ENCODE measurements at regions not wholly inside any gene's neighbourhood (a gene's known extent, or its start where the extent isn't known, plus 50 kb on each side); places are given as distances from the start of the nearest gene placed in this dataset.
A peak's percentile ranks its signal among the peaks of the same experiment; 100 is the strongest.

- no peak for DNase-seq
Observed at GRCh38 chr3:72142028-72142427, 357.1 kb upstream of the PROK2 start.

GRCh38 chr3:72141264-72141663 lies 356.3 kb upstream of the PROK2 start:
- DNase-seq: peak; percentile 29

GRCh38 chr3:72139316-72139715 lies 354.4 kb upstream of the PROK2 start:
- DNase-seq: no peak

- DNase-seq: no peak
Observed at GRCh38 chr3:72137865-72138861, 353.2 kb upstream of the PROK2 start.

GRCh38 chr3:72135636-72136035 lies 350.7 kb upstream of the PROK2 start:
- DNase-seq: no peak

GRCh38 chr3:72134989-72135451 lies 350.1 kb upstream of the PROK2 start:
- peak; percentile 8 for DNase-seq

GRCh38 chr3:72133329-72134011 lies 348.5 kb upstream of the PROK2 start:
- no peak for DNase-seq

GRCh38 chr3:72131899-72132298 lies 347.0 kb upstream of the PROK2 start:
- no peak for DNase-seq

- DNase-seq: no peak
Observed at GRCh38 chr3:72130565-72130964, 345.6 kb upstream of the PROK2 start.

GRCh38 chr3:72129501-72130094 lies 344.6 kb upstream of the PROK2 start:
- no peak for DNase-seq

GRCh38 chr3:72128921-72129320 lies 344.0 kb upstream of the PROK2 start:
- DNase-seq: no peak

GRCh38 chr3:72127844-72128243 lies 342.9 kb upstream of the PROK2 start:
- DNase-seq: peak; percentile 91

- no peak for DNase-seq
Observed at GRCh38 chr3:72127224-72127612, 342.3 kb upstream of the PROK2 start.

- peak; percentile 47 for DNase-seq
Observed at GRCh38 chr3:72126441-72127223, 341.7 kb upstream of the PROK2 start.

GRCh38 chr3:72123908-72124441 lies 339.0 kb upstream of the PROK2 start:
- DNase-seq: no peak

GRCh38 chr3:72120806-72121778 lies 336.1 kb upstream of the PROK2 start:
- DNase-seq: peak; percentile 32

- no peak for DNase-seq
Observed at GRCh38 chr3:72120039-72120438, 335.1 kb upstream of the PROK2 start.

GRCh38 chr3:72118628-72119027 lies 333.7 kb upstream of the PROK2 start:
- DNase-seq: no peak

- no peak for DNase-seq
Observed at GRCh38 chr3:72116226-72116625, 331.3 kb upstream of the PROK2 start.

GRCh38 chr3:72115307-72115706 lies 330.4 kb upstream of the PROK2 start:
- no peak for DNase-seq

- no peak for DNase-seq
Observed at GRCh38 chr3:72114773-72115172, 329.8 kb upstream of the PROK2 start.

Measured in inflammatory macrophage treated with lipopolysaccharide for 4 hours (primary cell).